Suprapubic skin (tissue), 4 donors: ENCODE measurements at regions not wholly inside any gene's neighbourhood (a gene's known extent, or its start where the extent isn't known, plus 50 kb on each side); places are given as distances from the start of the nearest gene placed in this dataset.

Source experiments
- DNase-seq, 2 donors: peaks; one replicate each; pipeline ENCODE4 v3.0.0-alpha.2; 2019; ENCODE audit warnings: low spot score in 2 of 2
- H3K27ac ChIP-seq: fragments of 200-600 bp; sonication (generic); one replicate; pipeline ENCODE4 v1.5.1; 2019
- H3K27me3 ChIP-seq: fragments of 200-600 bp; sonication (generic); one replicate; pipeline ENCODE4 v1.5.1; 2019
- H3K36me3 ChIP-seq: fragments of 200-600 bp; sonication (generic); one replicate; pipeline ENCODE4 v1.5.1; 2019
- H3K4me1 ChIP-seq: fragments of 200-600 bp; sonication (generic); one replicate; pipeline ENCODE4 v1.5.1; 2019
- H3K4me3 ChIP-seq: fragments of 200-600 bp; sonication (generic); one replicate; pipeline ENCODE4 v1.5.1; 2019; ENCODE audit warnings: mild to moderate bottlenecking
- H3K9me3 ChIP-seq: fragments of 200-600 bp; sonication (generic); one replicate; pipeline ENCODE4 v1.5.1; 2019
- CTCF ChIP-seq, 2 donors: fragments of 200-600 bp in 1 of 2; fragments of 450-650 bp in 1 of 2; sonication (generic) in 1 of 2; IDR thresholded peaks; one replicate each; pipeline ENCODE4 v1.5.1; 2016 to 2019; ENCODE audit warnings: antibody characterized with exemption in 2 of 2, mild to moderate bottlenecking in 1 of 2, moderate library complexity in 1 of 2
- EP300 ChIP-seq: sonication (generic); formaldehyde crosslinking; IDR thresholded peaks from one replicate; pipeline ENCODE4 v1.6.1; 2017; ENCODE audit warnings: antibody characterized with exemption
- POLR2A ChIP-seq, 2 donors: fragments of 450-650 bp; IDR thresholded peaks; one replicate each; pipeline ENCODE4 v1.6.1; 2017; ENCODE audit warnings: antibody characterized with exemption in 2 of 2, mild to moderate bottlenecking in 2 of 2, moderate library complexity in 2 of 2
- POLR2AphosphoS5 ChIP-seq, 3 donors: sonication (generic); formaldehyde crosslinking; IDR thresholded peaks; one replicate each; pipeline ENCODE4 v1.6.1; 2017; ENCODE audit warnings: antibody characterized with exemption in 3 of 3
- WGBS: methylation state at CpG from one replicate; pipeline ENCODE4 v1.1.5; 2018; 5-methylcytosine and 5-hydroxymethylcytosine counted together

DNA sequence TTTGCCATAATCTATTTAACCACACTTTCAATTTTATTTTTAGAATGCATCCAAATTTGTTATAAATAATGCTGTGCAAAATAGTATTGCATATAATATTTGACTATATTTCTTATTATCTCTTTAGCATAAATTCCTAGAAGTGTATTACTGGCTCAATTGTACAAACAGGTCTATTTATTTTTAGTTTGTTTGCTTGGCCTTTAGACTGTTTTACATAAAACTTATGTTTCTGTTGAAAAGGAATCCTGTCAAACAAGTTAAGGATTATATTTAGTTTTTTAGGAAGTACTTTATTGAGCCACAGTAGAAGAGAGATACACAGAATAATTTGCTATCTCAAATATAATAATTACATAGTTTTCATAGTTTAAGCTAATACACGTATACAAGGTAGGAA, 413.8 kb downstream of the GBA3 start:
- TF ChIP-seq EP300 = no peak
- no peak for TF ChIP-seq POLR2A (IDR thresholded peaks at IDR 0.05)
- no peak for TF ChIP-seq CTCF (IDR thresholded peaks at IDR 0.05)
- TF ChIP-seq POLR2AphosphoS5 (IDR thresholded peaks at IDR 0.05) = no peak
- no peak overlapping the region for H3K4me3 ChIP-seq
- no peaks in the 10 kb centered on the region for H3K9me3 ChIP-seq
- H3K36me3 ChIP-seq = no peaks in the 10 kb centered on the region
- H3K4me1 ChIP-seq = no peaks in the 10 kb centered on the region
- H3K27me3 ChIP-seq = no peaks in the 10 kb centered on the region
- 47% methylated on average over 1 of the region's 1 CpG for WGBS
- no peak overlapping the region for H3K27ac ChIP-seq
- DNase-seq = no peak

DNA sequence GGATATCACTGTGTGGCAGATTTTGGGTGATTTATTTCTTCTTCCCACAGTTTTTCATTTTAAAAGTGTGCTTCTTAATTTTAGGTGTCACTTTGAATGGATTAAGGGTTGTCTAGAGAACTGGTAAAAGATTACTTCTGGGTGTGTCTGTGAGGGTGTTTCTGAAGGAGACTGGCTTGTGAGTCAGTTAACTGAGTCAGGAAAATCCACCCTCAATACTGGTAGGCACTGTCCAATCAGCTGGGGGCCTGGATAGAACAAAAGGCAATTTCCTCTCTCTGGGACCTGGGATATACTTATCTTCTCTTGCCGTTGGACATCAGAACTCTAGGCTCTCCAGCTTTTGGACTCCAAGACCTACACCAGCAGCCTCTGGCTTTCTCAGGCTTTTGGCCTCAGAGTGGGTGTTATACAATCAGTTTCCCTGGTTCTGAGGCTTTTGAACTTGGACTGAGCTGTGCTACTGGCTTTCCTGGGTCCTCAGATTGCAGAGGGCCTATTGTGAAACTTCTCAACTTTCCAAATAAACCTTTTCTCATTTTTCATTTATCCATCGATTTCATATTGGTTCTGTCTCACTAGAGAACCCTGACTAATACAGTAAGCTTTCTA, 413.1 kb downstream of the GBA3 start:
- no peak overlapping the region for H3K4me3 ChIP-seq
- TF ChIP-seq POLR2A (IDR thresholded peaks at IDR 0.05) (no peak), CTCF (IDR thresholded peaks at IDR 0.05) (no peak), POLR2AphosphoS5 (IDR thresholded peaks at IDR 0.05) (no peak), EP300 (no peak)
- H3K4me1 ChIP-seq = no peaks in the 10 kb centered on the region
- no peak overlapping the region for H3K27ac ChIP-seq
- DNase-seq = no peak
- H3K36me3 ChIP-seq = no peaks in the 10 kb centered on the region
- no peaks in the 10 kb centered on the region for H3K9me3 ChIP-seq
- no peaks in the 10 kb centered on the region for H3K27me3 ChIP-seq
- WGBS = 89% methylated on average over 2 of the region's 2 CpGs

- no peak for DNase-seq
- no peaks in the 10 kb centered on the region for H3K9me3 ChIP-seq
- no peaks in the 10 kb centered on the region for H3K36me3 ChIP-seq
- no peaks in the 10 kb centered on the region for H3K27me3 ChIP-seq
- H3K27ac ChIP-seq = no peak overlapping the region
- 83% methylated on average over 6 of the region's 6 CpGs for WGBS
- TF ChIP-seq CTCF (IDR thresholded peaks at IDR 0.05) (no peak), EP300 (no peak), POLR2AphosphoS5 (IDR thresholded peaks at IDR 0.05) (no peak), POLR2A (IDR thresholded peaks at IDR 0.05) (no peak)
- no peak overlapping the region for H3K4me3 ChIP-seq
- H3K4me1 ChIP-seq = no peaks in the 10 kb centered on the region
Measured at GRCh38 chr4:23097251-23097650, 404.5 kb downstream of the GBA3 start.

- DNase-seq = no peak
- 45% methylated on average over 1 of the region's 1 CpG for WGBS
- Histone ChIP-seq H3K36me3 (no peaks in the 10 kb centered on the region), H3K27ac (no peak overlapping the region), H3K27me3 (no peaks in the 10 kb centered on the region), H3K4me1 (no peaks in the 10 kb centered on the region), H3K9me3 (no peaks in the 10 kb centered on the region), H3K4me3 (no peak overlapping the region)
- TF ChIP-seq EP300 = no peak
- TF ChIP-seq CTCF (IDR thresholded peaks at IDR 0.05) = no peak
- no peak for TF ChIP-seq POLR2A (IDR thresholded peaks at IDR 0.05)
- TF ChIP-seq POLR2AphosphoS5 (IDR thresholded peaks at IDR 0.05) = no peak
Measured at GRCh38 chr4:23091711-23092110, 399.0 kb downstream of the GBA3 start.

DNA sequence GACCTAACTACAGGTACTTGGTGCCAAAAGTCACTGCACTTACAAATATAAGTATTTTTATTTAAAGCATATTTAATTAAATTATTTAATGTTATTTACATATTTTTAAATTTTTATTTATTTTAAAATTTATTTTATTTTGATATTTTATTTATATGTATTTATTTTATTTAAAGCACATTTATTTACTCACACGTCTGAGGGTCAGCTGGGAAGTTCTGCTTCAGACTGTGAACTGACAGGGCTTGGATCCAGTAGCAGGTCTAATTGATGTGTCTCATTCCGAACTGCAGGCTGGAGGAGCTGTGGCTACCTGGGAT, 392.5 kb downstream of the GBA3 start:
- Histone ChIP-seq H3K4me1 (no peaks in the 10 kb centered on the region), H3K4me3 (no peak overlapping the region), H3K27me3 (no peaks in the 10 kb centered on the region), H3K36me3 (no peaks in the 10 kb centered on the region), H3K27ac (no peak overlapping the region), H3K9me3 (peaks cover 6% of the 10 kb centered on the region)
- no peak for DNase-seq
- WGBS = 82% methylated on average over 2 of the region's 2 CpGs
- TF ChIP-seq EP300 (no peak), POLR2A (IDR thresholded peaks at IDR 0.05) (no peak), POLR2AphosphoS5 (IDR thresholded peaks at IDR 0.05) (no peak), CTCF (IDR thresholded peaks at IDR 0.05) (no peak)
